ENCODE measurements at regions not wholly inside any gene's neighbourhood (a gene's known extent, or its start where the extent isn't known, plus 50 kb on each side); places are given as distances from the start of the nearest gene placed in this dataset.

GRCh38 chr15:88382482-88382983 is 84.7 kb downstream of the MRPL46 start:
- no peak for DNase-seq (ENCODE audit: low read depth in 2 of 2)

- DNase-seq (ENCODE audit: low read depth in 2 of 2) = no peak
Observed at GRCh38 chr15:88378188-88378637, 89.0 kb downstream of the MRPL46 start.

GRCh38 chr15:88377509-88377908 is 89.7 kb downstream of the MRPL46 start:
- DNase-seq (ENCODE audit: low read depth in 2 of 2) = no peak

DNA sequence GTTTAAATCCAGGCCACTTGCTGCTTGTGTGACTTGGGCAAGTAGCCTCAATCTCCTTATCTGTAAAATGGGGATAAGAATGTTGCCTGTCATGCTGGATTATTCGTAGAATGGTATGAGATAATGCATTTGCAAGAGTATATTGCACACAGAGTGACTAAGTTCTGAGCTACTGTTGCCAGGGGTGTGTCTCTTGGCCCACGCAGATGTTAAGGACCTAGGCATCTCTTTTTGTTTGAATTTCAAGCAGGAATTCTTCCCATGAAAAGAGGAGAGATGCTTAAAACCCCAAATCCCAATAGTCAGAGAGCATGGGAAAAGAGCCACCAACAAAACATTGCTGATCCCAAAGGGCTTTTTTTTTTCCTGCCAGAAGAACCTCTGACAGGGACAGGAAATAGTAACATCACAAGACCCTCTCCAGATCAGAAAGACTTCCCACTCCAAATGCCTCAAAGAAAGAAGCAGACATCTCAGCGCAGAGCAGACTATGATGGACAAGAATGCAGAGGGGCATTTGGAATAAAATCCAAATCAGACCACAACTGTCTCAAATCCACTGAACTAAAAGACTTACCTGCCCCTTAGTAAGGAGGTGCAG is 90.5 kb downstream of the MRPL46 start:
- DNase-seq (ENCODE audit: low read depth in 2 of 2) = no peak

GRCh38 chr15:88375234-88375927 is 91.8 kb downstream of the MRPL46 start:
- DNase-seq (ENCODE audit: low read depth in 2 of 2) = no peak

DNA sequence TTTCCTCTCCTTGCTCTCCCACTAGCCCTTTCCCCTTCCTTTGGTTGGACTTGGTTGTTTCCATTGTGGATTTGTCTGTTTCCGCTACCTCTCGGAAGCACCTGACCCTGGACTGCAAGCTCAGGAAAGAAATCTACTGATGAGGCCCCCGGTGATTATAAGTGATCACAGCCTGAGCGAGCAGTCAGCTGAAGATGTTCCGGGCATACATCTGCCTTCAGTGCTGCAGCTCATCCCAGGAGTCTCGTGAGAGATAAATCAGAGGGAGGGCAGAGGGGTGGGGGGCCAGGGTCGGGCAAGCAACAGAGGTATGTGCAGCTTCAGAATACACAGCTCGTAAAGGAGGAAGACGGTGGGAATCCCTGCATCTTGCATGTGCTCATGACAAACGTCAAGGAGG is 102.1 kb downstream of the MRPL46 start:
- no peak for DNase-seq (ENCODE audit: low read depth in 2 of 2)

DNA sequence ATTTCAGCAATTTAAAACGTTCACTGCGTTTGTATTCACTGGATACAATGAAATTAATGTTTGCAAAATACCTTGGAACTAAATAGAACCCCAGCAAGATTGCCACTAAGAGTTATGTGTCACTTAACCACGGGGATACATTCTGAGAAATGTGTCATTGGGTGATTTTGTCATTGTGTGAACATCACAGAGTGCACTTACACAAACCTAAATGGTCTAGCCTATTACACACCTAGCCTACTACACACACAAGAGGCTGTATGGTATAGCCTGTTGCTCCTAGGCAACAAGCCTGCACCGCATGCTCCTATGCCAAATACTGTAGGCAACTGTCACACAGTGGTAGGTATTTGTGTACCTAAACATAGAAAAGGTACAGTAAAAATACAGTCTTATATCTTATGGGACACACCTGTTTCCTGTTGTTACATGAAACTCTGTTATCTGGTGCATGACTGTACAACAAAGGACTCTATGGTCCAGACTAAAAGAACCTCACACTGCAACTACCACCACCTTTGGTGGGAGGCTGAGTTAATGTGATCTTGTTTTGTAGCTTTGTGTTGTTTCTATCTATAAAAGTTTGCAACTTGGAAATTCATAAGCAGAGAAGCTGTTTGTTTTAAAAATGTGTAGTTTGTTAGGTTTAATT is 92.2 kb upstream of the NTRK3 start:
- no peak for DNase-seq (ENCODE audit: low read depth in 2 of 2)

- DNase-seq (ENCODE audit: low read depth in 2 of 2) = no peak
Observed at GRCh38 chr15:88345962-88346361, 89.4 kb upstream of the NTRK3 start.

- no peak for DNase-seq (ENCODE audit: low read depth in 2 of 2)
Observed at GRCh38 chr15:88344786-88345185, 88.2 kb upstream of the NTRK3 start.

DNA sequence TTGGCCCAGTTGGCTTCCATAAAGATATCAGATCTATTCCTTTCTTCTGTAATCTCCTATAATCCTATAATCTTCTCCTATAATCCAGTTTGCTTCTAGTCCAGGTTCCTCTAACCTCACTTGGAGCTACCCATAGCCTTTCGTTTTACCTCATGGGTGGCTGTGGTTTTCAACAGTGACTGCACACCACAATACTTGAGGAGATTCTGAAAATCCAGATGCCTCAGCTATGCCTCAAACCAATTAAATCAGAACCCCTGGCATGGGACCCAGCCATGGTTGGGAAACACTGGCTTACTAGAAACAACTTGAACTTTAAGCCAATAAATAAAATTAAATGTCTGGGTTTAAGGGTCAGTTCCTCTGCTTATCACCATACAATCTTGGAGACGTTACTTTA is 86.1 kb upstream of the NTRK3 start:
- no peak for DNase-seq (ENCODE audit: low read depth in 2 of 2)

- DNase-seq (ENCODE audit: low read depth in 2 of 2) = no peak
Observed at GRCh38 chr15:88341653-88342052, 85.1 kb upstream of the NTRK3 start.

- DNase-seq (ENCODE audit: low read depth in 2 of 2) = no peak
Observed at GRCh38 chr15:88341006-88341405, 84.5 kb upstream of the NTRK3 start.

DNA sequence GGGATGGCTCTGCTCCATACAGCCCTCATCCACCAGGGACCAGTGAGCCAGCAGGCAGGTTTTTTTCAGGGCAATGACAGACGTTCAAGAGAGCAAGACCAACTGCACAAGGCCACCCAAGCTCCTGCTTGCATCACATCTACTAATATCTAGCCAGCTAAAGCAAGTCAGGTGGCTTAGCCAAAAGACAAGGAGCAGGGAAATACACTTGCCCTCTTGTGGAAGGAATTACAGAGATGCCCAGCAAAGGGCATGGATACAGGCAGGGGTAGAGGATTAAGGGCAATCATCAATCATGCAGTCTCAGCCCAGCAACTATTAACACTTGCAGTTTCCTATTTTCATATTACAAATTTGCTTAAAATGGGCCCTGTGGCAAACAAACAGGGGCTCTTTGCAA is 81.5 kb upstream of the NTRK3 start:
- no peak for DNase-seq (ENCODE audit: low read depth in 2 of 2)

- no peak for DNase-seq (ENCODE audit: low read depth in 2 of 2)
Observed at GRCh38 chr15:88335074-88335473, 78.5 kb upstream of the NTRK3 start.

- no peak for DNase-seq (ENCODE audit: low read depth in 2 of 2)
Observed at GRCh38 chr15:88334436-88334835, 77.9 kb upstream of the NTRK3 start.

DNA sequence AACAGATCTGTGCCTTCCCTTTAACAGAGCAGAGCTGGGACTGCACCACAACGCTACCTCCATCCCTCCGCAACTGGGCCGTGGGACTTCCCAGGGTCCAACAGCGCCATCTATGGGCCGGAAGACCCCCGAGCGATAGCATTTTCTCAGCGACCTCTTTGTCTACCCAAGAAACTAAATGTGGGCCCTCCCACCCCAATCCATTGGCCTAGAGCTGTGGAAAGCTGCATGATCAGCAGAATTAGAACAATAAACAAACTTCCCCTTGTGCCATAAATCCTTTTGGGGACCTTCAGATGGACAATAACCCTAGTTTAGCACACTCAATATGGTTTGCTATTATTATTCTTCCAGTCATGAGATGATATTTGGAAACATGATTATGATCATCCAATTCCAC is 74.8 kb upstream of the NTRK3 start:
- DNase-seq (ENCODE audit: low read depth in 2 of 2) = peak; percentile 17 to 24

DNA sequence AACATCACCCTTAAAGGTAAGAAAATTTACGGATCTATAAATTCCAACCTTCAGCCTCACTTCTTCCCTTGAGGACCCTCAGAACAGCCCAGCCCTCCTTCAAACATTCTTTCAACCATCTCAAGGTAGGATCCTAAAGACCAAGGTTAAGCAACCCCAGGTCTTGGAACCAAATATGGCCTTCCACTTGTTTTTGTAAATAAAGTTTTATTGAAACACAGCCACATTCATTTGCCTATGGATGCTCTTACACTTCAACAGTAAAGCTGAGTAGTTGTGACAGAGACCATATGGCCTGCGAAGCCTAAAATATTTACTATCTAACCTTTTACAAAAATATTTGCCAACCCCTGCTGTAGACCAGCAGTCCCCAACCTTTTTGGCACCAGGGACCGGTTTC is 70.4 kb upstream of the NTRK3 start:
- no peak for DNase-seq (ENCODE audit: low read depth in 2 of 2)

DNA sequence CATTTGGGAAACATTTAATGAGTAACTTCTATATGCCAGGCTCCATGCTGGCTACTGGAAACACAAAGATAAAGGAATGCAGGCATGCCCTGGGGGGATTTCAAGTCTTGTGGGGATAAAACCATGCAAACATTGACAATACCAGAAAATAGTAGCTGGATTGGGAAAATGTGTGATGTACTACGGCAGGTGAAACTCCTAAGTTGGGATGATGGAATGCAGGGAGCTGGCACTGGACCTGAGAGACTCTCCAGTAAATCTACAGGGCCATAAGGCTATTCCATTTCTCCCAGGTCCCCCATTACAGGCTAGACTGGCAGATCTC is 68.2 kb upstream of the NTRK3 start:
- DNase-seq (ENCODE audit: low read depth in 2 of 2) = no peak

- DNase-seq (ENCODE audit: low read depth in 2 of 2) = no peak
Observed at GRCh38 chr15:88323976-88324740, 67.6 kb upstream of the NTRK3 start.

- no peak for DNase-seq (ENCODE audit: low read depth in 2 of 2)
Observed at GRCh38 chr15:88323468-88323867, 66.9 kb upstream of the NTRK3 start.

DNA sequence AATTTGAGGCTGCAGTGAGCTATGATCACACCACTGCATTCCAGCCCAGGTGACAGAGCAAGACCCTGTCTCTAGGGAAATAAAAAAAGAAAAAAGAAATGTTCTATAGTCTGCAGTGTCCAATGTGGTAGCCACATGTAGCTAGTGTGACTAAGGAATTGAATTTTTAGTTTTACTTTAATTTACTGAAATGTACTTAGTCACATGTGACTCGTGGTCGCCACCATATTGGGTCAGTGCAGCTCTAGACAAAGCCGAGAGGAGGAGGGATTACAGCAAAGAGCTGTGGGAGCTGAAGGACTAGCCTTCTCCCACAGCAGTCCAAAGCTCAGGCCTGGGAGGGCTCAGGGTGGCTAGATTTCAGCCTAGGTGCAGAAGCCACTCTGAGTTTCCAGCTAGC is 65.9 kb upstream of the NTRK3 start:
- DNase-seq (ENCODE audit: low read depth in 2 of 2) = no peak

GRCh38 chr15:88321271-88321670 is 64.7 kb upstream of the NTRK3 start:
- DNase-seq (ENCODE audit: low read depth in 2 of 2) = no peak
